Adrenal gland (tissue), 9 donors: ENCODE measurements at regions not wholly inside any gene's neighbourhood (a gene's known extent, or its start where the extent isn't known, plus 50 kb on each side); places are given as distances from the start of the nearest gene placed in this dataset.

ENCODE experiments used
- DNase-seq, 7 donors: peaks; one replicate each; pipeline ENCODE4 v3.0.0-alpha.2; 2019 to 2020
- H3K27ac ChIP-seq, 5 donors: fragments of 200-600 bp; sonication (generic) in 4 of 5; 1 replicate in 3 of 5; 2 replicates in 2 of 5; pipeline versions ENCODE4 v1.5.1 to v1.8.0; 2016 to 2020; ENCODE audit warnings: mild to moderate bottlenecking in 1 of 5
- H3K27me3 ChIP-seq: fragments of 200-600 bp; 2 replicates; pipeline ENCODE4 v1.8.0; 2021
- H3K36me3 ChIP-seq, 2 donors: fragments of 200-600 bp; replicated peaks in 1 of 2; 1 replicate in 1 of 2; 2 replicates in 1 of 2; pipeline versions ENCODE4 v1.5.1 to v1.8.0; 2018 to 2022
- H3K4me1 ChIP-seq, 2 donors: fragments of 200-600 bp; replicated peaks in 1 of 2; 1 replicate in 1 of 2; 2 replicates in 1 of 2; pipeline versions ENCODE4 v1.5.1 to v1.8.0; 2018 to 2021
- H3K4me3 ChIP-seq, 4 donors: fragments of 200-600 bp; sonication (generic) in 3 of 4; one replicate each; pipeline ENCODE4 v1.5.1; 2016 to 2018
- H3K9me3 ChIP-seq, 3 donors: fragments of 200-600 bp; sonication (generic) in 1 of 3; replicated peaks in 1 of 3; 1 replicate in 2 of 3; 2 replicates in 1 of 3; pipeline versions ENCODE4 v1.5.1 to v1.8.0; 2016 to 2021
- POLR2A ChIP-seq, 2 donors: fragments of 450-650 bp; IDR thresholded peaks; one replicate each; pipeline ENCODE4 v1.6.1; 2017; ENCODE audit warnings: antibody characterized with exemption in 2 of 2, mild to moderate bottlenecking in 2 of 2, moderate library complexity in 1 of 2
- WGBS, 4 donors: extraction: QIAGEN DNeasy Blood & Tissue Kit in 2 of 4; methylation state at CpG; one replicate each; pipeline versions ENCODE4 v1.1.5 to v1.1.7; 2013 to 2017; 5-methylcytosine and 5-hydroxymethylcytosine counted together
- intact Hi-C, 2 donors: fragments of 100-400 bp; cut with DNase I; formaldehyde crosslinking; loops; one replicate each; pipeline versions ENCODE4 v1.14.1 to v1.15.0; 2022 to 2023
- TF ChIP-seq, protein P1 (sequence below), 6 experiments: fragments of 450-650 bp in 4 of 6; fragments of 200-600 bp in 2 of 6; sonication (generic) in 1 of 6; IDR thresholded peaks; 1 replicate in 5 of 6; 2 replicates in 1 of 6; pipeline versions ENCODE4 v1.5.1 to v1.8.0; 2016 to 2021; ENCODE audit warnings: antibody characterized with exemption in 6 of 6, mild to moderate bottlenecking in 2 of 6, moderate library complexity in 1 of 6
- donor health status: healthy with polysubstance abuse.
- donor health status: Bipolar disorder and iron deficiency.
- donor health status: DM: yes; HTN: yes; CAD: no.
- donor health status: DM: no; HTN: no; CAD: no.
- donor health status: DM: no; HTN: no; CAD: no.

DNA sequence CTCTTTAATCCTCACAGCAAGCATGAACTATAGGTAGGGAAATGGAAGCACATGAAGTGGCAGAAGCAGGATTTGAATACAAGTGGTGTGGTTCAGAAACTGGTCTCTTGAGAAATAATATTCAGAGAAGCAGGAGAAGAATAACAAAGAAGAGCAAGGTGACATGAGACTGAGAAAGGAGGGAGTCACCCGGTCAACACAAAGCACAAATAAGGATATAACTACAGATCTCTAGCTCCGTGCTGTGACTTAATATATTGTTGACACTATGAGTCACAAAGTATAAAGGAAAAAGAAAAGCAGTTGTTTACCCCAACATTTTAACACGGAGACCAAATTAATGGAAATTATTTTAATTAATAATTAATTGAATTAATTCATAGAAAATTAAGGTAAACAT lies 204.5 kb downstream of the CPE start:
- intact Hi-C loops, result no loop called here
- H3K27me3 ChIP-seq, result no peaks in the 10 kb centered on the region
- whole genome bisulfite sequencing, 4 donors, result 75 to 86% (median 77%) methylated on average over 3 of the region's 3 CpGs

DNA sequence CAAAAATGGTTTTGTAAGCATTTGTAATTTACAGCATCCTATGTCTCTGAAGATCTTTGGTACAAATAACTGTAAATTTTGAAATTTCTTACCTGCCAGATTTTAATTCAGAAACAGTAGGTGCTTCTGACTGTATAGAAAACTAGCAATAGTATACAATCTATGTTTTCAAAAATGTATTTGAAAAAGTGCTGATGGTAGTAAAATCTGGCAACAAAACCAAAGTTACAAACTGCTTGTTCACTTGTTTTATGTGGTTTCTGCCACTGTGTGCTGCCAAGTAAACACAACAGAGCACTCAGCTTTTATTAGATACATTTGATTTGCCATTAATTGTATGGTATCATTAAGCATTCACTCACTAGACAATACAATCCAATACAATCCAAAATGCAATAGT lies 206.1 kb downstream of the CPE start:
- TF ChIP-seq, protein P1, sequence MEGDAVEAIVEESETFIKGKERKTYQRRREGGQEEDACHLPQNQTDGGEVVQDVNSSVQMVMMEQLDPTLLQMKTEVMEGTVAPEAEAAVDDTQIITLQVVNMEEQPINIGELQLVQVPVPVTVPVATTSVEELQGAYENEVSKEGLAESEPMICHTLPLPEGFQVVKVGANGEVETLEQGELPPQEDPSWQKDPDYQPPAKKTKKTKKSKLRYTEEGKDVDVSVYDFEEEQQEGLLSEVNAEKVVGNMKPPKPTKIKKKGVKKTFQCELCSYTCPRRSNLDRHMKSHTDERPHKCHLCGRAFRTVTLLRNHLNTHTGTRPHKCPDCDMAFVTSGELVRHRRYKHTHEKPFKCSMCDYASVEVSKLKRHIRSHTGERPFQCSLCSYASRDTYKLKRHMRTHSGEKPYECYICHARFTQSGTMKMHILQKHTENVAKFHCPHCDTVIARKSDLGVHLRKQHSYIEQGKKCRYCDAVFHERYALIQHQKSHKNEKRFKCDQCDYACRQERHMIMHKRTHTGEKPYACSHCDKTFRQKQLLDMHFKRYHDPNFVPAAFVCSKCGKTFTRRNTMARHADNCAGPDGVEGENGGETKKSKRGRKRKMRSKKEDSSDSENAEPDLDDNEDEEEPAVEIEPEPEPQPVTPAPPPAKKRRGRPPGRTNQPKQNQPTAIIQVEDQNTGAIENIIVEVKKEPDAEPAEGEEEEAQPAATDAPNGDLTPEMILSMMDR (IDR thresholded peaks at IDR 0.05), result no peak
- no peak for TF ChIP-seq POLR2A (IDR thresholded peaks at IDR 0.05)
- no peaks in the 10 kb centered on the region for H3K4me1 ChIP-seq
- DNase-seq, result no peak
- no peak overlapping the region for H3K27ac ChIP-seq
- no peaks in the 10 kb centered on the region for H3K9me3 ChIP-seq
- intact Hi-C loops, result no loop called here
- H3K36me3 ChIP-seq, result no peaks in the 10 kb centered on the region
- H3K4me3 ChIP-seq, result no peak overlapping the region
- H3K27me3 ChIP-seq, result no peaks in the 10 kb centered on the region

More for the DNA sequence above, 204.5 kb downstream of the CPE start:
- Histone ChIP-seq H3K9me3 (no peaks in the 10 kb centered on the region), H3K27ac (no peak overlapping the region), H3K4me1 (no peaks in the 10 kb centered on the region), H3K36me3 (no peaks in the 10 kb centered on the region), H3K4me3 (no peak overlapping the region)
- TF ChIP-seq POLR2A (IDR thresholded peaks at IDR 0.05), result no peak
- TF ChIP-seq, protein P1 (IDR thresholded peaks at IDR 0.05), result no peak
- DNase-seq, result no peak

DNA sequence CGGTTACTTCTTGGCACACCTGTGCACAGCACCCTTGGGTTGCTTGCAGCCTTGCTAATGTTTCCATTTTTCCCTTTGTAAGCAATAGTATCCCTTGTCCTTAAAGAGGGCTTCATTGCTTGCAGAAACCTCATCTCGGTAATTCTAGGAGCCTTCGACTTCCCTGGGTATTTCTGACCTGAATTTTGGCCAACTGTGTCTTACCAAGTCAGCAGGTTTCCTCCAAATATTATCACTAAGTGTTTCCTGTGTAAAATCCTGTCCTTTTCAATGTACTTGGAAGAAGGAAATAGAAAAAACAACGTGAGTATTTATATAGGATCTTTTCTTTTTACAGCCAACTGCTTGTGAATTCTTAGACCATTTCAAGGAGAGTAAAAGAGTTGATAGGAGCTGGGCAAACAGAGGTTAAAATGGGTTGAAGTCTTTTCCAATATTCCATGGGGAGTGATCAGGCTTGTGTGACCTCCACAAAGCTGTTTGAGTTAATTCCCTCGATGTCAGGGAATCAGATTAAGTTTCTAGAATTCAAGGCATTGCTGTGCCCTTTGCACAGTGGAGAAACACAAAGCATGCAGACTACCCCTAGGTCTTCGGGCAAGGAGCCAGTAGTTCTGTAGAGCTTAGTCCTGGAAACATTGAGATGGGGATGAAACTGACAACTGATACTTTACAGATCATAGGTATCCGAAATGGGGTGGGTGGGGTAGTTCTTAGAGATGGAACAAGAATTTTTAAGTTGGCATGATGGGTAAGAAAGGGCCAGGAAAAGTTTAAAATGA lies 209.9 kb downstream of the CPE start:
- WGBS, 4 donors, result 50 to 55% (median 54%) methylated on average over 7 of the region's 7 CpGs
- H3K9me3 ChIP-seq, result no peaks in the 10 kb centered on the region
- TF ChIP-seq POLR2A (IDR thresholded peaks at IDR 0.05), result no peak
- TF ChIP-seq, protein P1 (IDR thresholded peaks at IDR 0.05), result no peak
- no peaks in the 10 kb centered on the region for H3K4me1 ChIP-seq
- peak in 1 of 7 donors; percentile 15 for DNase-seq
- intact Hi-C loops, result no loop called here
- no peaks in the 10 kb centered on the region for H3K27me3 ChIP-seq
- no peak overlapping the region for H3K27ac ChIP-seq
- H3K4me3 ChIP-seq, result no peak overlapping the region
- H3K36me3 ChIP-seq, result no peaks in the 10 kb centered on the region

DNA sequence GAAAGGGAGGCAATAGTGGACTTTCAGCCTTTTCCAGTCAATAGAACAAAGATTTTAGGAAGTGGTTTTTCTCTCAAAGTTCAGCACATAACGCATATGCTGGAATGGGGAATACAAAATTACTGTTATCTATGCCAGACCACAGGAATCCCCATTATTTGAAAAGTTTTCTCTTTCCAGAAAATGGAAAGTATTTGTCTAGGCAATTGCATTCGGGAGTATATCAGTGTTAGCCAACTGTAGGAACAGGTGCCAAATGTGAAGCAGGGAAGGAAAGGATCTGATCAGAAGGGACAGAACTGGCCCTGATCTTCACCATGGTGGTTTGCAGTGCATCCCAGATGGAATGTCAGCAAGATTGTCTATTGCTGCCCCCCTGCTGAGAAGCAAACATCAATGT lies 213.6 kb downstream of the CPE start:
- intact Hi-C loops, result no loop called here
- Histone ChIP-seq H3K4me1 (no peaks in the 10 kb centered on the region), H3K27me3 (no peaks in the 10 kb centered on the region), H3K4me3 (no peak overlapping the region), H3K27ac (no peak overlapping the region), H3K9me3 (no peaks in the 10 kb centered on the region), H3K36me3 (no peaks in the 10 kb centered on the region)
- WGBS, 4 donors, result 57 to 67% (median 63%) methylated on average over 2 of the region's 2 CpGs
- TF ChIP-seq, protein P1 (IDR thresholded peaks at IDR 0.05), result no peak
- no peak for DNase-seq
